NCI-H526 (cell line): ENCODE measurements at regions not wholly inside any gene's neighbourhood (a gene's known extent, or its start where the extent isn't known, plus 50 kb on each side); places are given as distances from the start of the nearest gene placed in this dataset.
A peak's percentile ranks its signal among the peaks of the same experiment; 100 is the strongest.

Source experiments
- DNase-seq, 2 experiments: peaks; one replicate each; lab custom pipeline; 2025; lab: John Stamatoyannopoulos, UW

GRCh38 chr17:69605571-69605970 lies 191.1 kb downstream of the MAP2K6 start:
- DNase-seq = no peak

- no peak for DNase-seq
Observed at GRCh38 chr17:69606142-69606800, 191.8 kb downstream of the MAP2K6 start.

DNA sequence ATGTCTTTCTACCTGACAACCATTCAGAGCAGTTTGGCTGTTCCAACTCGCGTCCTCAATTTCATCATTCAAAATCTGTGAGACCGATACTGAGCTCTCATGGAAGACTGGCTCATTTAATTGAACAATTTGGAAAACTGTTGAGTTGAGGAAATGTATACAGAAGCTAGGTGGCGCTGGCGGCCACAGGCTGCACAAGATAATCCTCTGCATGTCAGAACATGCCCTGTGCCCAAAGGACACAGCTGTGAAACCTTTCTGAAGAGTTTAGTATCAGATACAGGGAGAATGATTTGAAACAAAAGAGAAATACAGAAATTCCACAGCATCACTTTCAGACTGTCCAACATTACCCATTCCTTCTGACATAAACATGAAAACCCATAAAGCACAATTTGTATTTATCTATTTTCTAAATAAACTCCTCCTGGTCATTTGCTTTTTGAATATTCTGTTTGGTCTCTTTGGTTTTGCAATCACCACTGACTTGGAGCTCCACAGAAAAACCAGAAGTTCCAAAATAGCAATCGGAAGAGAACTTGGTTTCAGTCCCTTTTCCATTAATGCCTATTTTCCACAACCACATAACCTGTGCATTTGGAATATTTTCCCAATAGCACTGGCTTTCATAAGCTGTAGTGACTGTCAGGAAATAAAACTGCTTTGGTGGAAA lies 192.8 kb downstream of the MAP2K6 start:
- peak; percentile 27 to 80 for DNase-seq

DNA sequence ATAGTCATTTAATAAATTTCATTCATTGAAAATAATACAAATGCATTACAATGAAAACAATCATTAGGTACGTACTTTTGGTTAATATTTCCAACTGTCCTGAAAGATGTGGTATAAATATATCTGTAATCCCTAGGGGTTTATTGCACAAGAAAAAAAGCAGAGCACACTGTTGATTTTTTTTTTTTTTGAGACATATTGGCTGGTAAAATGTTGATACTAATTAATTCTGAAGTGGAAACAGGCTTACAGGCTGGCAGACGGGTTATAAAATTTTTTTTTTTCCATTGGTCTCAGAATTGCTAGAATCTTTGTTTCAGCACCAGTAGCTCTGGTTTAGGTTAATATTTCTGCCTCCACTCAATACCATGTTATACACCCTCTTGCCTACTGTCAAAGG lies 193.6 kb downstream of the MAP2K6 start:
- no peak for DNase-seq

DNA sequence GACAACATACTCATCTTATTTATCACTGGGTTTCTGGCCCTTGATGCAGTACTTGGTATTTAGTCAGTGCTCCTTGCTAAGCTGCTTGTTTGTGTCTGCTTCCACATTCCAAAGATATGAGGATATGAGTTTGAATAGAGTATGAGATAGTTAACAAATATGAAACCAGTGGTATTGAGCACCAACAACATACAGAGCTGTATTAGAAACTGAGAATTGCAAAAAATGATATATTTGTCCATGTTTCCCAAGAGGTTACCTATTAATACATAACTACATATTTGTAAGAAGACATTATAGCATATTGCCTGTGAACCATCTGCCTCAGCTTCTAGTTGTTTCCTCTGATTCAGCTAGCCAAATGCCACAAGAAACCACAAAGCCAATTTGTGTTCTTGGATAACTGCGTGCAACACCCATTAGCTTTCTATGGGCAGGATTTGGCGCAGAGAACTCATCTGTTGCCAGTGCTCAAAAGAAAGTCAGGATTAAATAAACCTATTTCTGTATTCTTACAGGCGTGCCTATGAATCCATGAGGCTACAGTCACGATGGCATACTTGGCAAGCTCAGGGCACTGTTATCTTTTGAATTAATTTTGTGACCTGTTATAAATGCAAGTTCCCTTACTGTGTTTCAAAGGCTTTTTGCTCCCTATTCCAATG lies 194.4 kb downstream of the MAP2K6 start:
- no peak for DNase-seq

DNA sequence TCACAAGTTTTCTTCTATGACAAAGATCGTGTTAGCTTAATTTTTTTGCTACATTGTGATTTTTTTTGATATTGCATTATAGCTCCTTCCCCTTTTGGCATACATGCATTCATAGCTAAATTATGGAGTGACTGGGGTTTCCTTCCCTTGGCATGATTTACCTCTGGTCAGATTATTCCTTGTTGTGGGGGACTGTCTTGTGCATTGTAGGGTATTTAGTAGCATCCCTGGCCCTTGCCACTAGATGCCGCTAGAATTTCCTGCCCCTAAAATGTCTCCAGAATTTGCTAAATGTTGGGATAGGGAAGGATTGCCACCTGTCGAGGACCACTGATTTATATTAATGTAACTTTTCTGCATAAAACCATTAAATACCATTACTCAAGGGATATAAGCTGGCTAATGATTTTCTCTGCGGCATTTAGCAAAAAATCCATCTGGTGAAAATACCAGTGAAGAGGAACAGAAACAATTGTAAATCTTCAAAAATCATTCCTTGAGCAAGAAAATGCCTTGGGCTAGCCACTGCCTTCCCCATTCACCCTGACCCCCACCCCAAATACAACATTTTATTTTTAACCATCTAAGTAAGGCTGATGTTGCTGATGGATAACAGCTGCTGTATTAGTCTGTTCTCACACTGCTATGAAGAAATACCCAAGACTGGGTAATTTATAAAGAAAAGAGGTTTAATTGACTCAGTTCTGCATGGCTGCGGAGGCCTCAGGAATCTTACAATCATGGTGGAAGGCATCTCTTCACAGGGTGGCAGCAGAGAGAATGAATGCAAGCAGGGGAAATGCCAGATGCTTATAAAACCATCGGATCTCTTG lies 195.2 kb downstream of the MAP2K6 start:
- peak in 1 of 2 experiments; percentile 23 for DNase-seq

- DNase-seq = no peak
Observed at GRCh38 chr17:69620363-69620762, 205.9 kb downstream of the MAP2K6 start.

DNA sequence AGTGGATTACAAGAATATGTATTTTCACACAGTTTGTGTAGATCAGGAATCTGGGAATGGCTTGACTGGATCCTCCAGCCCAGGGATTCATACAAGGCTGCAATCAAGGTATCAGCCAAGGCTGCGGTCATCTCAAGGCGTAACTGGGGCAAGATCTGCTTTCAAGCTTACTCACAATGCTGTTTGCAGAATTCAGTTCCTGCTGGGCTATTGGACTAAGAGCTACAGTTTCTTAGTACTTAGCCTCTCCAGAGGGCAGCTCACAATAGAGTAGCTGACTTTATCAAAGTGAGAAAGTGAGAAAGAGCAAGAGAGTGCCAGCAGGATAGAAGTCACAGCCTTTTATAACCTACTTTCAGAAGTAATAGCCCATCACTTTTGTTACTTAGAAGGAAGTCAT lies 211.0 kb downstream of the MAP2K6 start:
- no peak for DNase-seq

GRCh38 chr17:69630056-69630635 lies 215.6 kb downstream of the MAP2K6 start:
- DNase-seq = no peak

GRCh38 chr17:69634844-69635243 lies 220.3 kb downstream of the MAP2K6 start:
- no peak for DNase-seq

DNA sequence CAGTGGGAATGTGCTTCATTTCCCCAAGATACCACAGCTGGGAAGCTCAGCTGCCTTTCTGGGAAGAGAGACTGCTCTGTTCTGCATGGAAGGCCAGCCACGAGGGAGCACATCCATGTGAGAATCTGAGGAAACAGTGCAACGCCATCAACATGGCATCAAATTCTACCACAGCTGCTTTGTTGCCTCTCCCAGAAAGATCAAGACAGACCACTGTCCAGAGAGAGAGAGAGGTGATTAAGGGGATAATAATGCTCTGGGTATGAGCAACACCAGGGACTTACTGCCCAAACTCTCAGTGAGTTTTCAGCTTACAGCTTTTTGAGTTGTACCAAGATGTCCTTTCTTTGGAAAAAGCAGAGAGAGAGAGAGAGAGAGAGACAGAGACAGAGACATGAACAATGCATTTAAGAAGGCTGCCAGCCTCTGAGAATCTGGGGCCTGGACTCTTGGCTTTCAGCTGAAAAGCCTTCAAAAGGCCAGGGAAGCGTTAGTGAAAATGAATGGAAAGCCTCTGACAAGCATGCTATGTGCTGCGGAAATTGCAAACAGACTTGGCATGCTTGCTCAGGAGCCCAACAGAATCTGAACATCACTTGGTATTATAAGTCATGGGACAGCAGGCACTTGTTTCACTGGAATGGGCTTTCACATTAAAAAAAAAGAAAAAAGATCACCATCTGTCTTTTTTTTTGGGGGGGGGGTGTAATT lies 223.1 kb downstream of the MAP2K6 start:
- DNase-seq = no peak

DNA sequence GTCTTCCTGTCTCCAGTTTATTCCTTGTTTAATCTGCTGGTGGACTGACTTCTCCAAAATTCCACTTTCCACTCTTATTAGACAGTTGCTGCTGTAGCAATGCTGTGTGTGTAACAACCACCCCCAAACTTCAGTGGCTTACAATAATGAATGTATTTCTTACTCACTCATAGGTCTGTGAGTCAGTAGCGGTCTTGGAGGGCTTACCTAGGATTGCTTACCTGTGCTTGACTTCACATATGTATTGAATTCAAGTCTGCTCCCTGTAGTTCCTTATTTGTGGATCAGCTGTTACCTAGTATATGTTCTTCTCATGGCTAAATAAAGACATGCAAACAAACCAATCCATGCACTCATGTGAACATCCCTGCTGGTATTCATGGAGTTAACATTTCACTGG lies 224.6 kb downstream of the MAP2K6 start:
- no peak for DNase-seq

DNA sequence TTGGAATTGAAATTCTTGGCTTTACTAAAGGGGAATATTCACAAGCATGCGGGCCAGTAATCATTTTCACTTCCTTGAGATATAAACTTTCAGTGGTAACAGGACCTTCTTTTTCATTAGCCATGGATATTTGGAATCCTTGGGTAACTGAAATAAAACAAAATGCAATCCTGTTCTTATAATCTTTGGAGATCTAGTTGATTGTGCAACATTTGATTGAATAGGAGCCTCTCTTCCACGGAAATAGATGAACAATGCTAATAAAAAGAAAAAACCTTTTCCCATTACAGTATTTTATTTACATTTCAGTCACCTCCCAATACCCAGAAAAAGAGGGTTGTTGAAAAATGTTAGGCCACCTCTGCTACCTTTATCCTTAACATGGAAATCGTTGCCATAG lies 225.6 kb downstream of the MAP2K6 start:
- DNase-seq = no peak

GRCh38 chr17:69643686-69644085 lies 229.2 kb downstream of the MAP2K6 start:
- no peak for DNase-seq

GRCh38 chr17:69646729-69647128 lies 232.2 kb downstream of the MAP2K6 start:
- DNase-seq = no peak

GRCh38 chr17:69650881-69651280 lies 236.4 kb downstream of the MAP2K6 start:
- no peak for DNase-seq

- no peak for DNase-seq
Observed at GRCh38 chr17:69651921-69652320, 237.4 kb downstream of the MAP2K6 start.

GRCh38 chr17:69654981-69655855 lies 240.7 kb downstream of the MAP2K6 start:
- DNase-seq = peak; percentile 18 to 35

- DNase-seq = no peak
Observed at GRCh38 chr17:69655902-69656301, 241.4 kb downstream of the MAP2K6 start.

DNA sequence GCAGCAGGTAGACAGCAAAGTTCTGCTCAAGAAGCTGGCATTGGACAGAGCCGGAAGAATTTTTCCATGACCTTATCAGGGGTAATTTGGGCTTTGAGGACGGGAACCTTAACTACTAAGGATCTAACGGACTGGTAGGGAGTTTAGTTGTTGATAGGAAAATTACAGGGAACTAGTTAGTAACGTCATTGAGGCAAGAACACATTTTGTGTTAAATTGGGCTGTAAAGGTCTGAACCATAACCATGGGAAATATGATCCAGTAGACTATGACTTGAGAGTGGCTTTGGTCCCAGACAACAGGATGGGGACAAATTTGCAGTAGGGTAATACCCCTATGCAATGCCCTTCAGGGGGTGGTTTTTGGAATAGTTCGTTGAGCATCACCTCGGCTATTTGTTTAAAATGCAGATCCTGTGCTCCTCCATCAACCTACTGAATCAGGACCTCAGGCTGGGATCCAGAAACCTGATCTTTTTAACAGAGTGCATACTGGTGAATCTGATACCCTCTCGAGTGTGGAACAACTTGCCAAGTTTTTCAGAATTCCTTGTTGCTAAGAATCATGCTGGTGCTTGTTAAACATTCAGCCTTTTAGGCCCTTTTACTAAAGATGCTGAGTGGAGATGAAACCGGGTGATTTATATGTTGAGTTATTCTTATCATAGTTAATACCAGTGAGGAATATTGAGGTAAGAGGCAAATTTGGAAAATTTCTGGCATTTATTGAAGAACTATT lies 255.1 kb downstream of the MAP2K6 start:
- DNase-seq = peak; percentile 8 to 34
